ENCODE measurements at regions not wholly inside any gene's neighbourhood (a gene's known extent, or its start where the extent isn't known, plus 50 kb on each side); places are given as distances from the start of the nearest gene placed in this dataset.

DNA sequence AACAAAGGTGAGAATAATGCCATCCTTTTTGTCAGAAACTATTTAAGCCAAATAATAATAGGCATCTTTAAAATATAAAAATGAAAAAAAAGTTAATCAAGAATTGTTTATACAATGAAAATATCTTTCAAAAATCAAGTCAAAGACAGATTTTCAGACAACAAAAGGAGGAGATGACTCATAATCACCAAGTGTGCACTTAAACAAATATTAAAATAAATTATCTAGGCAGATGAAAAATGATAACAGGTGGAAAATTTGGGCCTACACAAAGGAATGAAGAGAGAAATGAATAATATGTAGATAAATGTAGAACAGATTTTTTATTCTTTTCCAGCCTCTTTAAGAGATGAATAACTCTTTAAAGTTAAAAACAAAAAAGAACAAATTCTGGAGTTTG is 250.0 kb upstream of the PLEKHG7 start:
- Histone ChIP-seq H2AFZ (ENCODE audit: low read depth, low read length) (no peak overlapping the region), H3K27me3 (ENCODE audit: control insufficient read depth in 1 of 2, insufficient read depth in 1 of 2, low read length in 2 of 2) (no peaks in the 10 kb centered on the region), H3K79me1 (replicated peaks; ENCODE audit: low read length, poor library complexity, severe bottlenecking) (no peaks in the 10 kb centered on the region), H3K14ac (ENCODE audit: low read length in 2 of 2) (no peak overlapping the region), H3K36me3 (ENCODE audit: control insufficient read depth in 1 of 2, insufficient read depth in 2 of 2, low read depth in 1 of 2, low read length in 2 of 2) (no peaks in the 10 kb centered on the region), H2AK5ac (ENCODE audit: low read length, severe bottlenecking) (no peak overlapping the region), H3K4ac (ENCODE audit: low read depth in 1 of 2, low read length in 2 of 2) (no peak overlapping the region), H3K18ac (ENCODE audit: low read depth in 1 of 2, low read length in 2 of 2) (no peak overlapping the region), H3K27ac (ENCODE audit: low read length, poor library complexity, severe bottlenecking) (no peak overlapping the region), H3K4me3 (ENCODE audit: insufficient read depth in 1 of 2, low read depth in 1 of 2, low read length in 2 of 2) (no peak overlapping the region), H4K8ac (ENCODE audit: low read length) (no peak overlapping the region), H2BK5ac (ENCODE audit: low read depth, low read length, poor library complexity, severe bottlenecking) (no peak overlapping the region), H3K4me1 (ENCODE audit: control insufficient read depth, insufficient read depth, low read depth, low read length) (no peaks in the 10 kb centered on the region), H3K9ac (ENCODE audit: low read length) (no peak overlapping the region), H3K9me3 (ENCODE audit: control insufficient read depth, low read length) (no peaks in the 10 kb centered on the region), H4K91ac (ENCODE audit: low read length) (no peak overlapping the region), H3K4me2 (ENCODE audit: low read length, poor library complexity, severe bottlenecking) (no peak overlapping the region), H2BK12ac (ENCODE audit: low read length in 2 of 2) (no peak overlapping the region), H2BK120ac (ENCODE audit: low read depth, low read length) (no peak overlapping the region), H2BK15ac (ENCODE audit: low read depth, poor library complexity, severe bottlenecking) (no peak overlapping the region), H3K23ac (ENCODE audit: low read length in 2 of 2) (no peak overlapping the region)
- DNase-seq = no peak

GRCh38 chr12:92446083-92446460 is 256.7 kb upstream of the PLEKHG7 start:
- Histone ChIP-seq H3K23ac (ENCODE audit: low read length in 2 of 2) (no peak overlapping the region), H4K91ac (ENCODE audit: low read length) (no peak overlapping the region), H3K27me3 (ENCODE audit: control insufficient read depth in 1 of 2, insufficient read depth in 1 of 2, low read length in 2 of 2) (no peaks in the 10 kb centered on the region), H3K4me1 (ENCODE audit: control insufficient read depth, insufficient read depth, low read depth, low read length) (no peaks in the 10 kb centered on the region), H2BK15ac (ENCODE audit: low read depth, poor library complexity, severe bottlenecking) (no peak overlapping the region), H2AFZ (ENCODE audit: low read depth, low read length) (no peak overlapping the region), H2BK12ac (ENCODE audit: low read length in 2 of 2) (no peak overlapping the region), H3K14ac (ENCODE audit: low read length in 2 of 2) (no peak overlapping the region), H4K8ac (ENCODE audit: low read length) (no peak overlapping the region), H3K79me1 (replicated peaks; ENCODE audit: low read length, poor library complexity, severe bottlenecking) (no peaks in the 10 kb centered on the region), H3K4ac (ENCODE audit: low read depth in 1 of 2, low read length in 2 of 2) (no peak overlapping the region), H3K9ac (ENCODE audit: low read length) (no peak overlapping the region), H3K27ac (ENCODE audit: low read length, poor library complexity, severe bottlenecking) (no peak overlapping the region), H3K4me2 (ENCODE audit: low read length, poor library complexity, severe bottlenecking) (no peak overlapping the region), H2BK5ac (ENCODE audit: low read depth, low read length, poor library complexity, severe bottlenecking) (no peak overlapping the region), H3K18ac (ENCODE audit: low read depth in 1 of 2, low read length in 2 of 2) (no peak overlapping the region), H3K36me3 (ENCODE audit: control insufficient read depth in 1 of 2, insufficient read depth in 2 of 2, low read depth in 1 of 2, low read length in 2 of 2) (no peaks in the 10 kb centered on the region), H2AK5ac (ENCODE audit: low read length, severe bottlenecking) (no peak overlapping the region), H3K4me3 (ENCODE audit: insufficient read depth in 1 of 2, low read depth in 1 of 2, low read length in 2 of 2) (no peak overlapping the region), H3K9me3 (ENCODE audit: control insufficient read depth, low read length) (no peaks in the 10 kb centered on the region), H2BK120ac (ENCODE audit: low read depth, low read length) (no peak overlapping the region)
- no CpG with 5 or more reads among the region's 1 CpG for WGBS
- DNase-seq = no peak

DNA sequence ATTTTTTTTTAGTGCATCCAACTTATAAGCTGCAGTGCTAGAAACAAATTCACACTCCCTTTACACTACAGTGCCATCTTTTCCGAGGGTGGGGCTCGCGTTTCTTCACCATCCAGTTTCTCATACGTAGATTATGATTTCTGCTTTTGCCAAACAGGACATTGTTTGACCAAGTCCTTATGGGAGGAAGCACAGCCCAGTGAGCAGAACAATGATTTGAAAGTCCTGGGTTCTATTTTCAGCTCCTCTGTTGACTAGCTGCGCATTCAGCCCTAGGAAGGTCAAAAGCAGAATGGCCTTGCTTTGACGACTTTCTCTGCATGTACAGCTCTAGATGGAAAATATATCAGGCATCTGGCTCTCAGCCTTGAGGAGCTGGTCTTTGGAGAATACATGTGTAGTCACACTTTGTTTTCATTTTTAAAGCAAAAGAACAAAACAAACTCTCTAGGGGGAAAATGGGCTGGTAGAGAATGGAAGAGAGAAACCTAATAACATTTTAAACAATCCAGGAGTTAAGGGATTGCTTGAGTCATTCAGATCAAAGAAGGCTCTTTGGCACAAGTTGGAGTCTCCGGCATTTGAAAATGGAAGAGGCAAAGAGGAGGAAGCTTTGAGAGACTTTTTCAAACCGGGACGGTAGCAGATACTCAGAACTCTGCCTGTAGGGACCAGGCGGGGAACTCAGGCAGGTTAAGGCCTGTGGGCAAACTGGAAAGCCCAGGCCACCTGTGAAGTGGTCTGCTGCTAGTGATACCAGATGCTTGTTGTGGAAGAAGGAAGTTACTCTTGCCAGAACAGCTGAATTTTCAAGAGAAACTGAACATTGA is 257.3 kb upstream of the PLEKHG7 start:
- no peaks in the 10 kb centered on the region for H3K4me1 ChIP-seq (ENCODE audit: control insufficient read depth, insufficient read depth, low read depth, low read length)
- H2BK120ac ChIP-seq (ENCODE audit: low read depth, low read length) = no peak overlapping the region
- no peaks in the 10 kb centered on the region for H3K79me1 ChIP-seq (replicated peaks; ENCODE audit: low read length, poor library complexity, severe bottlenecking)
- no peaks in the 10 kb centered on the region for H3K36me3 ChIP-seq (ENCODE audit: control insufficient read depth in 1 of 2, insufficient read depth in 2 of 2, low read depth in 1 of 2, low read length in 2 of 2)
- H3K4me2 ChIP-seq (ENCODE audit: low read length, poor library complexity, severe bottlenecking) = no peak overlapping the region
- no peak overlapping the region for H3K23ac ChIP-seq (ENCODE audit: low read length in 2 of 2)
- H3K4ac ChIP-seq (ENCODE audit: low read depth in 1 of 2, low read length in 2 of 2) = no peak overlapping the region
- H2BK12ac ChIP-seq (ENCODE audit: low read length in 2 of 2) = no peak overlapping the region
- H4K8ac ChIP-seq (ENCODE audit: low read length) = no peak overlapping the region
- H3K18ac ChIP-seq (ENCODE audit: low read depth in 1 of 2, low read length in 2 of 2) = no peak overlapping the region
- no peak overlapping the region for H2BK15ac ChIP-seq (ENCODE audit: low read depth, poor library complexity, severe bottlenecking)
- no peaks in the 10 kb centered on the region for H3K9me3 ChIP-seq (ENCODE audit: control insufficient read depth, low read length)
- H4K91ac ChIP-seq (ENCODE audit: low read length) = no peak overlapping the region
- DNase-seq = no peak
- H2AFZ ChIP-seq (ENCODE audit: low read depth, low read length) = no peak overlapping the region
- H3K9ac ChIP-seq (ENCODE audit: low read length) = no peak overlapping the region
- no peak overlapping the region for H2AK5ac ChIP-seq (ENCODE audit: low read length, severe bottlenecking)
- no peak overlapping the region for H2BK5ac ChIP-seq (ENCODE audit: low read depth, low read length, poor library complexity, severe bottlenecking)
- WGBS = 83% methylated on average over 10 of the region's 10 CpGs
- no peak overlapping the region for H3K4me3 ChIP-seq (ENCODE audit: insufficient read depth in 1 of 2, low read depth in 1 of 2, low read length in 2 of 2)
- no peak overlapping the region for H3K14ac ChIP-seq (ENCODE audit: low read length in 2 of 2)
- no peak overlapping the region for H3K27ac ChIP-seq (ENCODE audit: low read length, poor library complexity, severe bottlenecking)
- H3K27me3 ChIP-seq (ENCODE audit: control insufficient read depth in 1 of 2, insufficient read depth in 1 of 2, low read length in 2 of 2) = no peaks in the 10 kb centered on the region

DNA sequence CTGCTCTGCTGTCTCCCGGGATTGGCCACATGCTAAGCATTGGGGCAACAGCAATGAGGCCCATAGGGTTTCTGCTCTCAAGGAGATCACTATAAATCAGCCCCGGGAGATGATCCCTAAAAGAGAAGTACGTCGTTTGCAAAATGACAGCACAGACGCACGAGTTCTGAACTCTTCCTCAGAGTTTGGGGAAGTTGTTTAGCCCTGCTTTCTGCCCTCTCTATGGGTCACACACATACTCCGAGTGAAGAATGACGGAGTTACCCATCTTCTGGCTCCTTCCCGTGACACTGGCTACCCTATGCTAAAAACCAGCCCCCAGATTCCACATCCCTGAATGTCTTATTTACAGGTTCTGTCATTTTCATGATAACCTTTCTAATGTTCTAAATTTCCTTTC is 258.0 kb upstream of the PLEKHG7 start:
- no peak overlapping the region for H4K8ac ChIP-seq (ENCODE audit: low read length)
- H2AFZ ChIP-seq (ENCODE audit: low read depth, low read length) = no peak overlapping the region
- no peaks in the 10 kb centered on the region for H3K79me1 ChIP-seq (replicated peaks; ENCODE audit: low read length, poor library complexity, severe bottlenecking)
- no peaks in the 10 kb centered on the region for H3K27me3 ChIP-seq (ENCODE audit: control insufficient read depth in 1 of 2, insufficient read depth in 1 of 2, low read length in 2 of 2)
- H3K27ac ChIP-seq (ENCODE audit: low read length, poor library complexity, severe bottlenecking) = no peak overlapping the region
- H3K4me3 ChIP-seq (ENCODE audit: insufficient read depth in 1 of 2, low read depth in 1 of 2, low read length in 2 of 2) = no peak overlapping the region
- no peak overlapping the region for H3K9ac ChIP-seq (ENCODE audit: low read length)
- H2BK12ac ChIP-seq (ENCODE audit: low read length in 2 of 2) = no peak overlapping the region
- no peak overlapping the region for H3K23ac ChIP-seq (ENCODE audit: low read length in 2 of 2)
- H2BK15ac ChIP-seq (ENCODE audit: low read depth, poor library complexity, severe bottlenecking) = no peak overlapping the region
- no peak overlapping the region for H2AK5ac ChIP-seq (ENCODE audit: low read length, severe bottlenecking)
- H3K18ac ChIP-seq (ENCODE audit: low read depth in 1 of 2, low read length in 2 of 2) = no peak overlapping the region
- H3K14ac ChIP-seq (ENCODE audit: low read length in 2 of 2) = no peak overlapping the region
- WGBS = 78% methylated on average over 9 of the region's 9 CpGs
- no peaks in the 10 kb centered on the region for H3K4me1 ChIP-seq (ENCODE audit: control insufficient read depth, insufficient read depth, low read depth, low read length)
- no peak for DNase-seq
- no peaks in the 10 kb centered on the region for H3K9me3 ChIP-seq (ENCODE audit: control insufficient read depth, low read length)
- no peak overlapping the region for H2BK5ac ChIP-seq (ENCODE audit: low read depth, low read length, poor library complexity, severe bottlenecking)
- H3K4me2 ChIP-seq (ENCODE audit: low read length, poor library complexity, severe bottlenecking) = no peak overlapping the region
- H3K36me3 ChIP-seq (ENCODE audit: control insufficient read depth in 1 of 2, insufficient read depth in 2 of 2, low read depth in 1 of 2, low read length in 2 of 2) = no peaks in the 10 kb centered on the region
- no peak overlapping the region for H4K91ac ChIP-seq (ENCODE audit: low read length)
- no peak overlapping the region for H2BK120ac ChIP-seq (ENCODE audit: low read depth, low read length)
- no peak overlapping the region for H3K4ac ChIP-seq (ENCODE audit: low read depth in 1 of 2, low read length in 2 of 2)

All from mesenchymal stem cell (in vitro differentiated cells and primary cell).